ENCODE measurements at regions not wholly inside any gene's neighbourhood (a gene's known extent, or its start where the extent isn't known, plus 50 kb on each side); places are given as distances from the start of the nearest gene placed in this dataset.

- H3K27me3 ChIP-seq (ENCODE audit: control insufficient read depth in 3 of 3, insufficient read depth in 3 of 3, low read length in 2 of 3) = peaks cover 0 to 3% (median 2%) of the 10 kb centered on the region in 3 donors
- no peak for DNase-seq
Measured at GRCh38 chr13:111964411-111965035, 102.4 kb upstream of the SOX1 start.

GRCh38 chr13:111965466-111966214 lies 101.3 kb upstream of the SOX1 start:
- Histone ChIP-seq H3K27me3 (ENCODE audit: control insufficient read depth in 3 of 3, insufficient read depth in 3 of 3, low read length in 2 of 3) (peaks cover 0 to 6% (median 3%) of the 10 kb centered on the region in 3 donors), H3K36me3 (ENCODE audit: control insufficient read depth in 4 of 4, insufficient read depth in 4 of 4, low read length in 4 of 4) (no peaks in the 10 kb centered on the region), H3K9ac (ENCODE audit: insufficient read depth in 1 of 2, low read length in 2 of 2) (no peak overlapping the region), H3K9me3 (ENCODE audit: control insufficient read depth in 4 of 4, insufficient read depth in 3 of 4, low read length in 3 of 4) (peaks cover 0 to 3% (median 0%) of the 10 kb centered on the region in 4 donors), H3K27ac (ENCODE audit: low read depth in 1 of 2, low read length in 1 of 2) (no peak overlapping the region), H3K4me1 (ENCODE audit: control insufficient read depth in 5 of 5, insufficient read depth in 5 of 5, low read length in 5 of 5) (no peaks in the 10 kb centered on the region), H3K4me3 (no peak overlapping the region)
- 89 to 90% methylated on average over 24 of the region's 24 CpGs for WGBS, 2 donors
- TF ChIP-seq CTCF (IDR thresholded peaks at IDR 0.05; ENCODE audit: control extremely low read depth, extremely low read depth) = no peak
- DNase-seq (no peak), ATAC-seq (ENCODE audit: insufficient read depth, low FRiP score) (no peak)

More at GRCh38 chr13:111964411-111965035, 102.4 kb upstream of the SOX1 start:
- Histone ChIP-seq H3K4me1 (ENCODE audit: control insufficient read depth in 5 of 5, insufficient read depth in 5 of 5, low read length in 5 of 5) (no peaks in the 10 kb centered on the region), H3K9ac (ENCODE audit: insufficient read depth in 1 of 2, low read length in 2 of 2) (no peak overlapping the region), H3K27ac (ENCODE audit: low read depth in 1 of 2, low read length in 1 of 2) (no peak overlapping the region), H3K4me3 (no peak overlapping the region), H3K9me3 (ENCODE audit: control insufficient read depth in 4 of 4, insufficient read depth in 3 of 4, low read length in 3 of 4) (peaks cover 0 to 3% (median 0%) of the 10 kb centered on the region in 4 donors), H3K36me3 (ENCODE audit: control insufficient read depth in 4 of 4, insufficient read depth in 4 of 4, low read length in 4 of 4) (no peaks in the 10 kb centered on the region)
- no peak for ATAC-seq (ENCODE audit: insufficient read depth, low FRiP score)
- no peak for TF ChIP-seq CTCF (IDR thresholded peaks at IDR 0.05; ENCODE audit: control extremely low read depth, extremely low read depth)
- WGBS, 2 donors = 95 to 98% methylated on average over 28 of the region's 28 CpGs

- H3K27me3 ChIP-seq (ENCODE audit: control insufficient read depth in 3 of 3, insufficient read depth in 3 of 3, low read length in 2 of 3) = peaks cover 0 to 18% (median 6%) of the 10 kb centered on the region in 3 donors
- 78 to 84% methylated on average over 7 of the region's 7 CpGs for WGBS, 2 donors
- H3K9ac ChIP-seq (ENCODE audit: insufficient read depth in 1 of 2, low read length in 2 of 2) = no peak overlapping the region
- ATAC-seq (ENCODE audit: insufficient read depth, low FRiP score) (no peak), DNase-seq (no peak)
- no peaks in the 10 kb centered on the region for H3K4me1 ChIP-seq (ENCODE audit: control insufficient read depth in 5 of 5, insufficient read depth in 5 of 5, low read length in 5 of 5)
- H3K36me3 ChIP-seq (ENCODE audit: control insufficient read depth in 4 of 4, insufficient read depth in 4 of 4, low read length in 4 of 4) = no peaks in the 10 kb centered on the region
- H3K27ac ChIP-seq (ENCODE audit: low read depth in 1 of 2, low read length in 1 of 2) = no peak overlapping the region
- no peak overlapping the region for H3K4me3 ChIP-seq
- TF ChIP-seq CTCF (IDR thresholded peaks at IDR 0.05; ENCODE audit: control extremely low read depth, extremely low read depth) = no peak
- H3K9me3 ChIP-seq (ENCODE audit: control insufficient read depth in 4 of 4, insufficient read depth in 3 of 4, low read length in 3 of 4) = peaks cover 0 to 3% (median 0%) of the 10 kb centered on the region in 4 donors
Measured at GRCh38 chr13:111966933-111967332, 100.0 kb upstream of the SOX1 start.
